HG03442 (cell line): ENCODE measurements at regions not wholly inside any gene's neighbourhood (a gene's known extent, or its start where the extent isn't known, plus 50 kb on each side); places are given as distances from the start of the nearest gene placed in this dataset.

Experiments used
- ATAC-seq: cut with Tn5 transposase; IDR thresholded peaks from one replicate; pipeline ENCODE4 v1.9.1; 2021; ENCODE audit warnings: mild to moderate bottlenecking, moderate library complexity; ENCODE audit not compliant: unreplicated experiment

GRCh38 chr3:13210221-13210975 is 137.2 kb upstream of the IQSEC1 start:
- ATAC-seq: no peak

DNA sequence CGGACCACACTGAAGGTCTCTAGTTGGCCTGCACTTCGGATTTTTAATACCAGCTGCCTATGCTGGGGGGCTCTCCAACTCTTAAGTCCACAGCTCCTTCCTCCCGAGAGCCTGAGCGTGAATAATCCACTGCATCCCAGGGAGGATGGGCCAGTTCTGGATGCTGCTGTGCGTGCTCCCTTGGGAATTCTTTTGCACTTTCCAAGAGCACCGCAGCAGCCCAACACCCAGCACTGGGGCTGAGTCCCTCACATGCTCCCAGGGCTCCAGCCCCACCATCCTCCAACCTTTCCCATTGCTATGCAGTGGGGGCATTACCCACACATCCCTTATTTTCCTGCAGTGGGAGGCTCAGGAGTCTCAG is 136.4 kb upstream of the IQSEC1 start:
- no peak for ATAC-seq

DNA sequence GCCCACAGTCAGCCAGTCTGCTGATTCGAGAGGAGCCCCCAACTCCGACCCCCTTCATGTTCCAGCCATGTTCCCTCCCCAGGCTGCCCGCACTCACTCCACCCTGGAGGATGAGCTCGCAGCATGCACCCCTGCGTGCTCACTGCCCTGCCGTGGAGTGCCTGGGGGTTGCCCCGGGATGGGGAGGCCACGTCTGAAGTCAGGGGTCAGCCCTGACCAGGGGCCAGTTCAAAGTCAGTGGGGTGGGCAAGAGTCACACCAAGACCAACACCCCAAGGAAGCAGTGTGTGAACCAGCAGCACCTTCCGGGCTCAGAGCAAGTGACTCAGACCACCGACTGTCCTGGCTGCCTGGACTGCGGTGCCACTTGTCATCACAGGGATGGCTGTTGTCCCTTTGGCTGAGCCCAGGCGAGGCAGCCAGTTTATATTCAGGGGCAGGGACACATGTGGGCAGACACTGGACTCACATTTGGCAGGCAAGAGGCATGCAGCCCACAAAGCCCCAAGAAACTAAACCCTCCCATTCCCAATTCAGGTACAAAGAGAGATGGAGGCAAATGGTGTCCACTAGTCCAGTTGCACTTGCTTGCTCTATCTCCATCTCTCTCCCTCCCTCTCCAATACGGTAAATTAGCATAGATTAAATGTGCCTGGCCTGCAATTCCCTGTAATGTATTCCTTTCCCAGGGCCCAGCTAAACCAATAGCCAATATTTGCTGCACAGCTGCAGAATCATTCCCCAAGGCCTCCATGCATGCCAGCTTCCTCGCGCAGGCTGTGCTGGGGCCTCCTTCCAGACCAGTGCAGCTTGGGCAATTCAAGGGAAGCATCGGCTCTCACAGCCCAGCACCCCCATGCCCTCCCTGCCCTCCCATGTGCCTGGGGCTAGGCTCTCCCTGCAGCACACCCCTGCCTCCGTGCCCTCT is 135.7 kb upstream of the IQSEC1 start:
- no peak for ATAC-seq

GRCh38 chr3:13207975-13208705 is 134.9 kb upstream of the IQSEC1 start:
- ATAC-seq: no peak

- no peak for ATAC-seq
Measured at GRCh38 chr3:13207578-13207922, 134.3 kb upstream of the IQSEC1 start.

- ATAC-seq: no peak
Measured at GRCh38 chr3:13206799-13207577, 133.8 kb upstream of the IQSEC1 start.

DNA sequence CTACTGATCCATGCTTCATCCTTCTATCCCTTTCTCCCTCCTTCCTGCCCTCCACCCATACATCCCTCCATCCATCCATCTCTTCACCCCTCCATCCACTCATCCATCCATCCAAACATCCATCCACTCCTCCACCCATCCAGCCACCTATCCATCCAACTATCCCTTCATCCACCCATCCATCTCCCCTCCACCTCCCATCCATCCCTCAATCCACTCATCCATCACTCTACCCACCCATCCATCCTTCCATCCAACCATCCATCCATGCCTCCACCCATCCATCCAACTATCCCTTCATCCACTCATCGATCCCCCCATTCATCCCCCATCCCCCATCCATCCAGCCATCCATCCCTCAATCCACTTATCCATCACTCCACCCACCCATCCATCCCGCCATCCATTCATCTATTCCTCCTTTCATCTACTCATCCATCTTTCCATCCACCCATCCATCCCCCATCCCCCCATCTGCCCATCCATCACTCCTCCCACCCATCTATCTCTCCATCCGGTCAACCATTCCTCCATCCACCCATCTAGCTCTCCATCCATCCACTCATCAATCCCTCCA is 132.4 kb upstream of the IQSEC1 start:
- ATAC-seq: no peak

DNA sequence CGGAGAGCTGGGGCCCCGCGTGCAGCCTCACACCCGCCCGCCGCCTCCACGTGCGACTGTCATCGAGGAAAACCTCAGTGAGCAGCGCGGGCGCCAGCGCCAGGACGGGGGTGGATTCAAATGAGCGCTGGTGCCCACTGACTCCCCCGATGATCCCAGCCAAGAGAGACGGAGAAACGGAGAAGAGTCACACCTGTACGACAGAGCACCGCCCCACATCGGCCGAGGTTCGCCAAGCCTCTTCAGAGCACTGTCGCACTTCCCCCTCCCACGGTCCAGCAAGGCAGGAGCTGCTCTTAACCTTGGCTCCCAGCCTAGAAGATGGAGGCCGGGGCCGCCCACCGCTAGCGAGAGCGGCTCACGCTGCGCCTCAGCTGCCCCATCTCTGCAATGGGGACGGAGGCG is 130.9 kb upstream of the IQSEC1 start:
- no peak for ATAC-seq

DNA sequence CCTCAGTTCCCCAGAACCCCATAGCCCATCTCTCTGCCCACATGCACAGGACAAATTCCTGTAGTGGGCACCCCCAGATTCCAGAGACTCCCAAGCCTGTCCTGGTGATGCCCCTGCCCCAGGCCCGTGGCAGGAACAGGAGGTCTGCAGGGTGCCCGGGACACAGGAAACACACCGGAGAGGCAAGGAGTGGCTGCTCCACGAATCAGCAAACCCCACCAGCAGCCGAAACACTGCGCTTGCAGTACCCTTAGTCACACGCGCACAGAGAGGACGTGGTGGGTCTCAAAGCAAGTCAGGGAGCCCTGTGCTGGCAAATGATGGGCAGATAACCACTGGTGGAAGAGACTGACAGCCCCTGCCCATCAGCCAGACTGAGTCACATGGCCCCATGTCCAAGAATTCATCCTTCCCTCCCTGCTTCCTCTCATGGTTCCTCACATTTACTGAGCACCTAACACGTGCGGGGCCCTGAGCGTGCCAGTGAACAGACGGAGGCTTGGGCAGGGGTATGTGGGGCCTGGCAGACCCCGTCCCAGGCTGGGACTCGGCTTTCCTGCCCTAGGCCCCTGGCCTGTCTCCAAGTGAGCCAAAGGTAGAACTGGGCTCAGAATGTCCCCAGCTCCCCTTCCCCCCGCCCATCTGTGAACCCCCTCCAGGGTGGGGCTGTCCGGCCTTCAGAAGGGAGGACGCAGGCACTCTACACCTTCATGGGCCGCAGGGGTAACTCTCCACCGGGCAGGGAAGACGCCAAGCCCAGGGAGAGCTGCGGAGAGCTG is 130.4 kb upstream of the IQSEC1 start:
- no peak for ATAC-seq

GRCh38 chr3:13202744-13203397 is 129.6 kb upstream of the IQSEC1 start:
- ATAC-seq: no peak

- ATAC-seq: no peak
Measured at GRCh38 chr3:13201851-13202250, 128.6 kb upstream of the IQSEC1 start.

- ATAC-seq: no peak
Measured at GRCh38 chr3:13200946-13201345, 127.7 kb upstream of the IQSEC1 start.

GRCh38 chr3:13200465-13200864 is 127.2 kb upstream of the IQSEC1 start:
- no peak for ATAC-seq

GRCh38 chr3:13199899-13200451 is 126.7 kb upstream of the IQSEC1 start:
- ATAC-seq: no peak

GRCh38 chr3:13199006-13199776 is 126.0 kb upstream of the IQSEC1 start:
- no peak for ATAC-seq

GRCh38 chr3:13198264-13198879 is 125.1 kb upstream of the IQSEC1 start:
- ATAC-seq: no peak

DNA sequence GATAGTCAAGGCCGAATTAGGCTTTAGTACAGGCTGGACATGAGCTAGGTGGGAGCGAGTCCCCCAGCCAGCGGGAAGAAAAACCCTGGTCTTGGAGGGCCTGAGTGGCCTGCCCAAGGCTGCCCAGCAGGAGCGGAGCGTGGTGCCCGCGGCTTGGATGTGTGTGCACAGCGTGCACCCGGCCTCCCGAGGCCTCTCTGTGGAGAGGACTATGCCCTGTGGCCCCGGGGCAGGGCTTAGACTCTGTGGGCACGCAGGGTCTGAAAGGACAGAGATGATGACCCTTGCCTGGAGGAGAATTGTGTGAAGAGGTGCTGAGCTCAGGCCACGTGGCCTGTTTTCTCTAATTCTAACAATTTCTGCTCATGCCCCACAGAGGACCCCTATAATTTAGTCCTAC is 124.6 kb upstream of the IQSEC1 start:
- no peak for ATAC-seq

GRCh38 chr3:13197281-13197680 is 124.1 kb upstream of the IQSEC1 start:
- no peak for ATAC-seq
